HCT116 (cell line): ENCODE measurements at regions not wholly inside any gene's neighbourhood (a gene's known extent, or its start where the extent isn't known, plus 50 kb on each side); places are given as distances from the start of the nearest gene placed in this dataset.

Source experiments
- ATAC-seq: fragments of 200-7000 bp; cut with Tn5 transposase; 2 replicates; pipeline ENCODE4 v1.9.1; 2020; ENCODE audit warnings: mild to moderate bottlenecking, moderate library complexity
- BruUV-seq: library from RNA; stranded (reverse); fragments of 400-500 nt; replicated peaks from 2 replicates; lab custom pipeline; 2021; lab: Mats Ljungman, UMichigan
- CTCF ChIA-PET: fragments of 300-600 bp; sonication (Branson Sonifier 250); formaldehyde crosslinking; loops from one replicate; lab custom pipeline; 2021; ENCODE audit warnings: antibody characterized with exemption; lab: Charles Lee
- POLR2A ChIA-PET: fragments of 300-600, 350-600 bp; sonication (Branson Sonifier 250); formaldehyde crosslinking; loops from one replicate; lab custom pipeline; 2021; ENCODE audit warnings: antibody characterized with exemption; lab: Charles Lee
- RAD21 ChIA-PET, 2 experiments: fragments of 300-600 bp; sonication (Branson Sonifier 250); formaldehyde crosslinking; loops; one replicate each; lab custom pipeline; 2023; ENCODE audit warnings: low total read pairs in 2 of 2; ENCODE audit not compliant: uncharacterized antibody in 2 of 2, unreplicated experiment in 2 of 2, low non-redundant PET in 1 of 2; lab: Charles Lee
- DNase-seq: peaks from one replicate; pipeline ENCODE4 v3.0.0-alpha.2; 2010; ENCODE audit warnings: low read depth, low spot score
- H2AFZ ChIP-seq: fragments of 200-600 bp; shearing (Covaris generic), sonication (generic); 2 replicates; pipeline ENCODE4 v1.6.1; 2017; ENCODE audit warnings: low read depth, mixed run types, mixed read lengths, antibody characterized with exemption, low read length; ENCODE audit not compliant: poor library complexity, severe bottlenecking
- H3K27ac ChIP-seq: 2 replicates; pipeline ENCODE4 v1.5.1; 2012; ENCODE audit warnings: low read depth, low read length
- H3K27me3 ChIP-seq: fragments of 200-600 bp; sonication (generic); 2 replicates; pipeline ENCODE4 v1.6.1; 2016; ENCODE audit warnings: mixed run types, low read length, mixed read lengths; ENCODE audit not compliant: insufficient read depth
- H3K36me3 ChIP-seq, 2 experiments: fragments of 200-500 bp in 1 of 2; fragments of 200-600 bp in 1 of 2; sonication (Bioruptor generic) in 1 of 2; sonication (generic) in 1 of 2; 2 replicates each; pipeline versions ENCODE4 v1.5.1 to v1.6.1; 2014 to 2016; ENCODE audit warnings: low read length in 2 of 2, inconsistent platforms in 1 of 2, mixed read lengths in 1 of 2, mixed run types in 1 of 2; ENCODE audit not compliant: insufficient read depth in 2 of 2, control insufficient read depth in 1 of 2
- H3K4me1 ChIP-seq, 2 experiments: fragments of 200-600 bp in 1 of 2; sonication (generic) in 1 of 2; 2 replicates each; pipeline versions ENCODE4 v1.5.1 to v1.6.1; 2012 to 2017; ENCODE audit warnings: low read length in 2 of 2, inconsistent platforms in 1 of 2, mild to moderate bottlenecking in 1 of 2, mixed read lengths in 1 of 2, mixed run types in 1 of 2, moderate library complexity in 1 of 2; ENCODE audit not compliant: insufficient read depth in 2 of 2, control insufficient read depth in 1 of 2
- H3K4me2 ChIP-seq: fragments of 200-600 bp; sonication (generic); 2 replicates; pipeline ENCODE4 v1.6.1; 2017; ENCODE audit warnings: mixed run types, low read length, mixed read lengths
- H3K4me3 ChIP-seq, 2 experiments: fragments of 200-600 bp in 1 of 2; sonication (generic) in 1 of 2; replicated peaks in 1 of 2; 2 replicates each; pipeline ENCODE4 v1.5.1; 2011 to 2016; ENCODE audit warnings: low read length in 2 of 2, control low read depth in 1 of 2, low read depth in 1 of 2, mild to moderate bottlenecking in 1 of 2, mixed read lengths in 1 of 2, mixed run types in 1 of 2
- H3K79me2 ChIP-seq: fragments of 200-600 bp; sonication (generic); 2 replicates; pipeline ENCODE4 v1.6.1; 2017; ENCODE audit warnings: mild to moderate bottlenecking, mixed run types, low read length, moderate library complexity, mixed read lengths; ENCODE audit not compliant: insufficient read depth
- H3K9ac ChIP-seq: fragments of 200-600 bp; sonication (generic); 2 replicates; pipeline ENCODE4 v1.6.1; 2016; ENCODE audit warnings: low read length, mixed read lengths
- H3K9me2 ChIP-seq: fragments of 200-600 bp; sonication (generic), shearing (Covaris generic); 2 replicates; pipeline ENCODE4 v1.6.1; 2017; ENCODE audit warnings: mixed run types, mild to moderate bottlenecking, moderate library complexity; ENCODE audit not compliant: insufficient read depth
- H3K9me3 ChIP-seq, 2 experiments: fragments of 200-500 bp in 1 of 2; fragments of 200-600 bp in 1 of 2; sonication (Bioruptor generic) in 1 of 2; sonication (generic) in 1 of 2; 2 replicates each; pipeline ENCODE4 v1.6.1; 2014 to 2017; ENCODE audit warnings: low read length in 2 of 2, mixed read lengths in 2 of 2, inconsistent platforms in 1 of 2, low read depth in 1 of 2, mild to moderate bottlenecking in 1 of 2, mixed run types in 1 of 2, moderate library complexity in 1 of 2; ENCODE audit not compliant: control insufficient read depth in 1 of 2, insufficient read depth in 1 of 2
- H4K20me1 ChIP-seq: fragments of 200-600 bp; sonication (generic), shearing (Covaris generic); 2 replicates; pipeline ENCODE4 v1.6.1; 2017; ENCODE audit warnings: mixed run types, mild to moderate bottlenecking, moderate library complexity; ENCODE audit not compliant: insufficient read depth
- CBX3 ChIP-seq: IDR thresholded peaks from 2 replicates; pipeline ENCODE4 v1.6.1; 2012; ENCODE audit warnings: low read depth
- CTCF ChIP-seq, 3 experiments: fragments of 200-600 bp in 1 of 3; sonication (generic) in 1 of 3; IDR thresholded peaks in 2 of 3; conservative IDR thresholded peaks in 1 of 3; 2 replicates each; pipeline ENCODE4 v1.5.1; 2012 to 2017; ENCODE audit warnings: low read depth in 2 of 3, low read length in 2 of 3, antibody characterized with exemption in 1 of 3, borderline replicate concordance in 1 of 3, control low read depth in 1 of 3, mild to moderate bottlenecking in 1 of 3, mixed read lengths in 1 of 3, mixed run types in 1 of 3, moderate library complexity in 1 of 3; ENCODE audit not compliant: insufficient read depth in 1 of 3
- EGR1 ChIP-seq: IDR thresholded peaks from 2 replicates; pipeline ENCODE4 v1.6.1; 2012; ENCODE audit warnings: low read depth
- ELF1 ChIP-seq: IDR thresholded peaks from 2 replicates; pipeline ENCODE4 v1.6.1; 2012; ENCODE audit warnings: low read depth, borderline replicate concordance
- EZH2 ChIP-seq: fragments of 200-600 bp; sonication (generic); IDR thresholded peaks from 2 replicates; pipeline ENCODE4 v1.6.1; 2017; ENCODE audit warnings: antibody characterized with exemption, mixed run types
- MAX ChIP-seq: IDR thresholded peaks from 2 replicates; pipeline ENCODE4 v1.6.1; 2012
- POLR2AphosphoS5 ChIP-seq: IDR thresholded peaks from 2 replicates; pipeline ENCODE4 v1.6.1; 2011; ENCODE audit warnings: mild to moderate bottlenecking, low read depth, low read length, moderate library complexity
- RAD21 ChIP-seq: IDR thresholded peaks from 2 replicates; pipeline ENCODE4 v1.6.1; 2012; ENCODE audit warnings: low read depth, mild to moderate bottlenecking
- SIN3A ChIP-seq: IDR thresholded peaks from 2 replicates; pipeline ENCODE4 v1.6.1; 2012; ENCODE audit warnings: low read depth
- SP1 ChIP-seq: IDR thresholded peaks from 2 replicates; pipeline ENCODE4 v1.6.1; 2012; ENCODE audit warnings: low read depth
- YY1 ChIP-seq: IDR thresholded peaks from 2 replicates; pipeline ENCODE4 v1.6.1; 2011; ENCODE audit warnings: low read length, low read depth, moderate library complexity, mild to moderate bottlenecking; ENCODE audit not compliant: insufficient replicate concordance; ENCODE audit errors: extremely low read depth
- intact Hi-C: fragments of 100-400 bp; cut with micrococcal nuclease; formaldehyde crosslinking; loops from 2 replicates; pipeline ENCODE4 v1.10.0; 2022

GRCh38 chr14:94989417-94989816, 167.9 kb downstream of the DICER1 start:
- no peaks in the 10 kb centered on the region for H3K9me2 ChIP-seq
- DNase-seq (no peak), ATAC-seq (no peak)
- peaks cover 14% of the 10 kb centered on the region for H3K27me3 ChIP-seq
- ChIA-PET RAD21 (no interaction called here), CTCF (no interaction called here), POLR2A (no interaction called here)
- no peak overlapping the region for H2AFZ ChIP-seq
- H3K4me2 ChIP-seq: no peak overlapping the region
- BruUV-seq: no TSS peak
- H3K4me3 ChIP-seq: no peak overlapping the region
- intact Hi-C loops: no loop called here
- no peak overlapping the region for H3K27ac ChIP-seq
- no peak for TF ChIP-seq POLR2AphosphoS5
- no peak for TF ChIP-seq RAD21
- TF ChIP-seq YY1: no peak
- no peak for TF ChIP-seq CTCF (IDR thresholded peaks at IDR 0.05 in 2 of 3, conservative IDR thresholded peaks at IDR 0.05 in 1 of 3; ENCODE audit: borderline replicate concordance in 1 of 3, insufficient read depth in 1 of 3, low read depth in 2 of 3, low read length in 2 of 3)
- TF ChIP-seq ELF1: no peak
- no peak for TF ChIP-seq CBX3
- no peak for TF ChIP-seq EGR1
- TF ChIP-seq EZH2: no peak
- TF ChIP-seq SIN3A: no peak
- TF ChIP-seq MAX: no peak
- no peak for TF ChIP-seq SP1
- H3K36me3 ChIP-seq: no peaks in the 10 kb centered on the region
- no peak overlapping the region for H3K9ac ChIP-seq
- no peaks in the 10 kb centered on the region for H3K9me3 ChIP-seq
- no peaks in the 10 kb centered on the region for H3K4me1 ChIP-seq
- no peaks in the 10 kb centered on the region for H4K20me1 ChIP-seq
- H3K79me2 ChIP-seq: no peaks in the 10 kb centered on the region
